ENCODE measurements at regions not wholly inside any gene's neighbourhood (a gene's known extent, or its start where the extent isn't known, plus 50 kb on each side); places are given as distances from the start of the nearest gene placed in this dataset.

GRCh38 chr4:57446266-57446665, 336.1 kb upstream of the IGFBP7 start:
- no peaks in the 10 kb centered on the region for H3K27me3 Mint-ChIP-seq
- DNase-seq (no peak), ATAC-seq (no peak)
- no peak overlapping the region for H3K27ac Mint-ChIP-seq
- no peaks in the 10 kb centered on the region for H3K36me3 Mint-ChIP-seq
- H3K4me1 Mint-ChIP-seq: no peaks in the 10 kb centered on the region
- no peaks in the 10 kb centered on the region for H3K9me3 Mint-ChIP-seq (ENCODE audit: low read depth)
- CTCF ChIA-PET: no interaction called here
- no peak overlapping the region for H3K4me3 Mint-ChIP-seq

GRCh38 chr4:57445686-57446085, 335.5 kb upstream of the IGFBP7 start:
- ATAC-seq: no peak
- Mint-ChIP-seq H3K4me1 (no peaks in the 10 kb centered on the region), H3K27me3 (no peaks in the 10 kb centered on the region), H3K27ac (no peak overlapping the region), H3K36me3 (no peaks in the 10 kb centered on the region), H3K4me3 (no peak overlapping the region), H3K9me3 (ENCODE audit: low read depth) (no peaks in the 10 kb centered on the region)
- DNase-seq: no peak
- CTCF ChIA-PET: no interaction called here

- Mint-ChIP-seq H3K27ac (no peak overlapping the region), H3K27me3 (no peaks in the 10 kb centered on the region), H3K36me3 (no peaks in the 10 kb centered on the region), H3K9me3 (ENCODE audit: low read depth) (no peaks in the 10 kb centered on the region), H3K4me3 (no peak overlapping the region), H3K4me1 (no peaks in the 10 kb centered on the region)
- CTCF ChIA-PET: no interaction called here
- DNase-seq (no peak), ATAC-seq (no peak)
Observed at GRCh38 chr4:57444671-57445070, 334.5 kb upstream of the IGFBP7 start.

- H3K27ac Mint-ChIP-seq: no peak overlapping the region
- no peaks in the 10 kb centered on the region for H3K4me1 Mint-ChIP-seq
- CTCF ChIA-PET: no interaction called here
- H3K9me3 Mint-ChIP-seq (ENCODE audit: low read depth): no peaks in the 10 kb centered on the region
- H3K27me3 Mint-ChIP-seq: no peaks in the 10 kb centered on the region
- no peak overlapping the region for H3K4me3 Mint-ChIP-seq
- no peak for DNase-seq
- no peaks in the 10 kb centered on the region for H3K36me3 Mint-ChIP-seq
- no peak for ATAC-seq
Observed at GRCh38 chr4:57443787-57444186, 333.6 kb upstream of the IGFBP7 start.

- CTCF ChIA-PET: no interaction called here
Observed at GRCh38 chr4:57443308-57443707, 333.1 kb upstream of the IGFBP7 start.

GRCh38 chr4:57442831-57443291, 332.7 kb upstream of the IGFBP7 start:
- no peak for DNase-seq
- Mint-ChIP-seq H3K4me3 (no peak overlapping the region), H3K36me3 (no peaks in the 10 kb centered on the region), H3K9me3 (ENCODE audit: low read depth) (no peaks in the 10 kb centered on the region), H3K4me1 (no peaks in the 10 kb centered on the region), H3K27ac (no peak overlapping the region), H3K27me3 (no peaks in the 10 kb centered on the region)
- ATAC-seq: no peak
- CTCF ChIA-PET: no interaction called here

More at GRCh38 chr4:57443308-57443707, 333.1 kb upstream of the IGFBP7 start:
- Mint-ChIP-seq H3K4me1 (no peaks in the 10 kb centered on the region), H3K27ac (no peak overlapping the region), H3K36me3 (no peaks in the 10 kb centered on the region), H3K9me3 (ENCODE audit: low read depth) (no peaks in the 10 kb centered on the region), H3K4me3 (no peak overlapping the region), H3K27me3 (no peaks in the 10 kb centered on the region)
- ATAC-seq (no peak), DNase-seq (no peak)

- H3K9me3 Mint-ChIP-seq (ENCODE audit: low read depth): peaks cover 2% of the 10 kb centered on the region
- H3K4me1 Mint-ChIP-seq: no peaks in the 10 kb centered on the region
- no peak overlapping the region for H3K27ac Mint-ChIP-seq
- H3K36me3 Mint-ChIP-seq: no peaks in the 10 kb centered on the region
- CTCF ChIA-PET: no interaction called here
- H3K27me3 Mint-ChIP-seq: no peaks in the 10 kb centered on the region
- ATAC-seq: no peak
- DNase-seq: no peak
- H3K4me3 Mint-ChIP-seq: no peak overlapping the region
Observed at GRCh38 chr4:57442241-57442640, 332.1 kb upstream of the IGFBP7 start.

- no peaks in the 10 kb centered on the region for H3K4me1 Mint-ChIP-seq
- no peaks in the 10 kb centered on the region for H3K36me3 Mint-ChIP-seq
- no peaks in the 10 kb centered on the region for H3K27me3 Mint-ChIP-seq
- peaks cover 2% of the 10 kb centered on the region for H3K9me3 Mint-ChIP-seq (ENCODE audit: low read depth)
- CTCF ChIA-PET: no interaction called here
- H3K4me3 Mint-ChIP-seq: no peak overlapping the region
- no peak overlapping the region for H3K27ac Mint-ChIP-seq
- DNase-seq: no peak
- ATAC-seq: no peak
Observed at GRCh38 chr4:57437649-57438048, 327.5 kb upstream of the IGFBP7 start.

GRCh38 chr4:57435300-57435699, 325.1 kb upstream of the IGFBP7 start:
- no peak for DNase-seq
- peaks cover 2% of the 10 kb centered on the region for H3K9me3 Mint-ChIP-seq (ENCODE audit: low read depth)
- no peak overlapping the region for H3K4me3 Mint-ChIP-seq
- CTCF ChIA-PET: no interaction called here
- no peaks in the 10 kb centered on the region for H3K36me3 Mint-ChIP-seq
- no peaks in the 10 kb centered on the region for H3K27me3 Mint-ChIP-seq
- no peak for ATAC-seq
- no peaks in the 10 kb centered on the region for H3K4me1 Mint-ChIP-seq
- H3K27ac Mint-ChIP-seq: no peak overlapping the region

- CTCF ChIA-PET: no interaction called here
- ATAC-seq: no peak
Observed at GRCh38 chr4:57430726-57431125, 320.5 kb upstream of the IGFBP7 start.

GRCh38 chr4:57426779-57427395, 316.7 kb upstream of the IGFBP7 start:
- no peak for ATAC-seq

More at GRCh38 chr4:57430726-57431125, 320.5 kb upstream of the IGFBP7 start:
- no peak overlapping the region for H3K27ac Mint-ChIP-seq
- H3K4me3 Mint-ChIP-seq: no peak overlapping the region
- no peaks in the 10 kb centered on the region for H3K36me3 Mint-ChIP-seq
- DNase-seq: no peak
- no peaks in the 10 kb centered on the region for H3K27me3 Mint-ChIP-seq
- H3K4me1 Mint-ChIP-seq: no peaks in the 10 kb centered on the region
- no peaks in the 10 kb centered on the region for H3K9me3 Mint-ChIP-seq (ENCODE audit: low read depth)

GRCh38 chr4:57425610-57426009, 315.4 kb upstream of the IGFBP7 start:
- H3K9me3 Mint-ChIP-seq (ENCODE audit: low read depth): peaks cover 3% of the 10 kb centered on the region
- CTCF ChIA-PET: interaction anchor here (1.7 kb wide), 1 partner anchor 262 kb away, joined by 4 read pairs; no protein-coding TSS in a partner anchor
- DNase-seq: no peak

More at GRCh38 chr4:57426779-57427395, 316.7 kb upstream of the IGFBP7 start:
- Mint-ChIP-seq H3K4me1 (no peaks in the 10 kb centered on the region), H3K4me3 (no peak overlapping the region), H3K27ac (no peak overlapping the region), H3K36me3 (no peaks in the 10 kb centered on the region), H3K27me3 (no peaks in the 10 kb centered on the region), H3K9me3 (ENCODE audit: low read depth) (no peaks in the 10 kb centered on the region)
- DNase-seq: peak; percentile 47
- CTCF ChIA-PET: interaction anchor here (0.7 to 1.2 kb wide), 4 partner anchors 14 to 667 kb away, joined by 3 read pairs; no protein-coding TSS in a partner anchor

GRCh38 chr4:57424232-57424897, 314.2 kb upstream of the IGFBP7 start:
- CTCF ChIA-PET: interaction anchor here (1.0 kb wide), 1 partner anchor 261 kb away, joined by 4 read pairs; no protein-coding TSS in a partner anchor
- no peaks in the 10 kb centered on the region for H3K4me1 Mint-ChIP-seq
- H3K36me3 Mint-ChIP-seq: no peaks in the 10 kb centered on the region
- peaks cover 3% of the 10 kb centered on the region for H3K9me3 Mint-ChIP-seq (ENCODE audit: low read depth)
- no peak overlapping the region for H3K4me3 Mint-ChIP-seq
- DNase-seq (no peak), ATAC-seq (no peak)
- H3K27me3 Mint-ChIP-seq: no peaks in the 10 kb centered on the region
- no peak overlapping the region for H3K27ac Mint-ChIP-seq

More at GRCh38 chr4:57425610-57426009, 315.4 kb upstream of the IGFBP7 start:
- Mint-ChIP-seq H3K27me3 (no peaks in the 10 kb centered on the region), H3K36me3 (no peaks in the 10 kb centered on the region), H3K27ac (no peak overlapping the region), H3K4me1 (no peaks in the 10 kb centered on the region), H3K4me3 (no peak overlapping the region)
- ATAC-seq: no peak

- DNase-seq (no peak), ATAC-seq (no peak)
- no peaks in the 10 kb centered on the region for H3K36me3 Mint-ChIP-seq
- no peaks in the 10 kb centered on the region for H3K4me1 Mint-ChIP-seq
- CTCF ChIA-PET: no interaction called here
- H3K27me3 Mint-ChIP-seq: no peaks in the 10 kb centered on the region
- H3K4me3 Mint-ChIP-seq: no peak overlapping the region
- peaks cover 3% of the 10 kb centered on the region for H3K9me3 Mint-ChIP-seq (ENCODE audit: low read depth)
- no peak overlapping the region for H3K27ac Mint-ChIP-seq
Observed at GRCh38 chr4:57418133-57418532, 307.9 kb upstream of the IGFBP7 start.
